Naive thymus-derived CD8-positive, alpha-beta T cell (primary cell): ENCODE measurements at regions not wholly inside any gene's neighbourhood (a gene's known extent, or its start where the extent isn't known, plus 50 kb on each side); places are given as distances from the start of the nearest gene placed in this dataset.
A peak's percentile ranks its signal among the peaks of the same experiment; 100 is the strongest.
"Not testable (repeated sequence)": the region's sequence is repeated elsewhere in the genome, so short reads cannot be mapped to it uniquely, and the experiment has no call there.

Source experiments
- ATAC-seq, 2 donors: fragments of 150-1000 bp; cut with Tn5 transposase in 1 of 2; sonication (Bioruptor Pico), chemical (Tn5 transposase) in 1 of 2; 1 replicate in 1 of 2; 2 replicates in 1 of 2; pipeline ENCODE4 v1.10.0; 2021; ENCODE audit warnings: mild to moderate bottlenecking in 2 of 2, moderate library complexity in 2 of 2
- POLR2A ChIA-PET: fragments of 350-600 bp; sonication (Branson Sonifier 250); formaldehyde crosslinking; loops from one replicate; lab custom pipeline; 2021; ENCODE audit warnings: antibody characterized with exemption; lab: Charles Lee
- DNase-seq, 10 donors: peaks; one replicate each; pipeline versions ENCODE4 v3.0.0 to v3.0.0-alpha.2; 2020 to 2022
- H3K27ac Mint-ChIP-seq, 10 donors: one replicate each; pipeline ENCODE4 v1.8.0; 2020 to 2022; ENCODE audit warnings: mild to moderate bottlenecking in 10 of 10, mixed read lengths in 10 of 10, moderate library complexity in 4 of 10, inconsistent platforms in 1 of 10
- H3K27me3 Mint-ChIP-seq, 5 donors: one replicate each; pipeline ENCODE4 v1.8.0; 2021 to 2022; ENCODE audit warnings: mixed read lengths in 5 of 5
- H3K36me3 Mint-ChIP-seq, 3 donors: one replicate each; pipeline ENCODE4 v1.8.0; 2020 to 2022; ENCODE audit warnings: mixed read lengths in 3 of 3, mild to moderate bottlenecking in 2 of 3, inconsistent platforms in 1 of 3
- H3K4me1 Mint-ChIP-seq, 4 donors: one replicate each; pipeline ENCODE4 v1.8.0; 2021 to 2022; ENCODE audit warnings: mixed read lengths in 4 of 4
- H3K4me3 Mint-ChIP-seq, 10 donors: one replicate each; pipeline ENCODE4 v1.8.0; 2020 to 2022; ENCODE audit warnings: mild to moderate bottlenecking in 10 of 10, mixed read lengths in 10 of 10, moderate library complexity in 6 of 10, inconsistent platforms in 1 of 10
- H3K9me3 Mint-ChIP-seq, 9 donors: one replicate each; pipeline ENCODE4 v1.8.0; 2020 to 2022; ENCODE audit warnings: mixed read lengths in 9 of 9, mild to moderate bottlenecking in 3 of 9, inconsistent platforms in 1 of 9, moderate library complexity in 1 of 9

GRCh38 chr3:139130390-139131140 is 85.9 kb upstream of the PRR23C start:
- ATAC-seq = no peak
- POLR2A ChIA-PET = no interaction called here
- H3K9me3 Mint-ChIP-seq = no peaks in the 10 kb centered on the region
- no peaks in the 10 kb centered on the region for H3K4me1 Mint-ChIP-seq
- H3K4me3 Mint-ChIP-seq = no peak overlapping the region
- no peaks in the 10 kb centered on the region for H3K36me3 Mint-ChIP-seq
- DNase-seq = no peak
- H3K27me3 Mint-ChIP-seq = peaks cover 0 to 21% (median 3%) of the 10 kb centered on the region in 5 donors
- peak overlapping the region in 2 of 10 donors; percentile 7 to 62 for H3K27ac Mint-ChIP-seq

- Mint-ChIP-seq H3K36me3 (no peaks in the 10 kb centered on the region), H3K4me1 (no peaks in the 10 kb centered on the region), H3K27ac (no peak overlapping the region), H3K9me3 (no peaks in the 10 kb centered on the region), H3K27me3 (peaks cover 0 to 21% (median 3%) of the 10 kb centered on the region in 5 donors), H3K4me3 (no peak overlapping the region)
- POLR2A ChIA-PET = no interaction called here
- ATAC-seq (no peak), DNase-seq (no peak)
These were observed 87.3 kb upstream of the PRR23C start for GRCh38 chr3:139131951-139132350.

DNA sequence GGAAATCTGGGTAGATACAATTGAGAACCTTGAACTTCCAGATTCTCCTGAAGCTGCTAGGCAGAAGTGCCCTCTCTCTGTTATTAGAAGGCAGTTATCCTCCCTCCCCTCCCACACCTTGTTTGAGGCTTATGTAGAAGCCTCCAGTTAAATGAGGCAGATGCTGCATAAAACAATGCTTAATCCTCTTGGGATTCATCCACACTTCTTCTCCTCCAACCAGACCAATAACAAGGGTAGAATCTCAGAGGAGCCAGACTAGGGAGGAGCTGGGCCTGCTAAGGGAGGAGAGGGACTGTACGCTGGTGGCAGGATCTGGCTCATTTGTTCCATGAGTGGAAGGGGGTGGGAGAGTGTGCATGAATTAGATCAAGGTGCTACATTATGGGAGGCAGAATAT is 88.3 kb upstream of the PRR23C start:
- POLR2A ChIA-PET = no interaction called here
- no peaks in the 10 kb centered on the region for H3K9me3 Mint-ChIP-seq
- peaks cover 0 to 21% (median 3%) of the 10 kb centered on the region in 5 donors for H3K27me3 Mint-ChIP-seq
- ATAC-seq = no peak
- DNase-seq = no peak
- H3K36me3 Mint-ChIP-seq = no peaks in the 10 kb centered on the region
- H3K4me3 Mint-ChIP-seq = no peak overlapping the region
- no peaks in the 10 kb centered on the region for H3K4me1 Mint-ChIP-seq
- H3K27ac Mint-ChIP-seq = no peak overlapping the region

DNA sequence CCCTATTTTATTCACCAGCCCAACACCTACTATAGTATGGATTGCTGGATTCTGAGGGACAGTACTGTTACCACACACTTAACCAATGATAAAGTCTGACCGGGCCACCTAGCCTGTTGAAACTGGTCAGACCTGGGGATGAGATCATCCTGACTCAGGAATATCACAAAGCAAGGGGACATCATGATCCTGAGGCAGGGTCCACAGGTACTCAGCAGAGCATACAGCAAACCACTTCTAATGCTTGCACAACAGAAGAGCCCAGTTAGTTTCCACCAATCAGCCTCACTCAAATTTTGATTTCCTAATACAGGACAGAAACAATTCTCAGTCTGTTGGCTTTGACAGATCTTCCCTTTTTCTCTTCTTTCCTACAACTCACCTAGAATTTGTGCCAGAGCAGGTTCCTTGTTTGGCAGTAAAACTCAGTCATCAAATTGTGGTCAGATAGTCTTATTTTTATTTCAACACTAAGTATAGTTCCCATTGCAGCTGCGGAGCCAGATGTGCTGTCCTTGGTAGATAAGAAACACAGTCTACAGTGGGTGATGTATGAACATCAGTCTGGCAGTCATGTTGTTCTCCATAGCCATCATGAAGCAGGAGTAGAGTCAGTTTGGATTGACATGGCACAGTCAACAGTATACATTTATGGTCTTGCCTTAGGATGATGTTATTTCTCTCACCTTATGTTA is 90.1 kb upstream of the PRR23C start:
- ATAC-seq = no peak
- POLR2A ChIA-PET = no interaction called here

GRCh38 chr3:139135657-139136056 is 91.0 kb upstream of the PRR23C start:
- ATAC-seq = no peak
- peaks cover 0 to 10% (median 0%) of the 10 kb centered on the region in 5 donors for H3K27me3 Mint-ChIP-seq
- no peak overlapping the region for H3K4me3 Mint-ChIP-seq
- H3K9me3 Mint-ChIP-seq = no peaks in the 10 kb centered on the region
- H3K4me1 Mint-ChIP-seq = no peaks in the 10 kb centered on the region
- H3K27ac Mint-ChIP-seq = no peak overlapping the region
- no peaks in the 10 kb centered on the region for H3K36me3 Mint-ChIP-seq
- POLR2A ChIA-PET = no interaction called here
- no peak for DNase-seq

More for the DNA sequence above, 90.1 kb upstream of the PRR23C start:
- Mint-ChIP-seq H3K36me3 (no peaks in the 10 kb centered on the region), H3K27me3 (peaks cover 0 to 11% (median 0%) of the 10 kb centered on the region in 5 donors), H3K27ac (no peak overlapping the region), H3K9me3 (no peaks in the 10 kb centered on the region), H3K4me1 (no peaks in the 10 kb centered on the region), H3K4me3 (no peak overlapping the region)
- no peak for DNase-seq

DNA sequence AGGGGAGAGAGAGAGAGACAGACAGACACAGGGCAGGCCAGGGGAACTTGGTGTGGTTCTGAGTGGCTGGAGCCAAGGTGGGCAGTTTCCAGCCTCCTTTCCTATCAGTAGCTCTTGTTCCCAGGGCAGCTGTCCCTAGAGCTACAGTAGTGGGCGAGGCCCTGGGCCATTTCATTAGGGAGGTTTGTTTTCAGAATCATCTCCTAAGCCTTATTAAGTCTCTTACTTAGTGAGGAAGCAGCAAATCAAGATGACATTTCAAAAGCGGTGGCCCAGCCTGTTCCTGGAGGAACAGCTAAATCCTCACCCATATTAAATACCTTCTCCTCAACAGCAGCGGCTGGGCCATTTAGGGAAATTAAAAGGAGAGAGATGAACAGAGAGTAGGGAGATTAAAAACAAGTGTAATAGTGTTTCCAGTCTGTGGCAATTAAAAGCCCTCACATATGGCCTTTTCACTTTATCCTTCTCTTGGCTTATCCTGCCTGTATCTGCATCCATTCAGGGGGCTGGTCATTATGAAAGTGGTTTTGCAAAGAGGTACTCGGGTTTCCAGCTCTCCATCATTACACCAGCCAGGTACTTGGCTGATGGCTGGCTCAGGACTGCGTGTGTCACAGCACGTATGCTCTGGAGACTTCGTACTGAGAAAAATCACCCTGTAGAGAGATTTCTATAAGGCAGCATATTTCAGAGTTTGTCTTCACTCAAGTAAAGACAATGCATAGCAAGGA is 91.9 kb upstream of the PRR23C start:
- DNase-seq = no peak
- Mint-ChIP-seq H3K27me3 (peaks cover 0 to 3% (median 0%) of the 10 kb centered on the region in 5 donors), H3K4me3 (no peak overlapping the region), H3K36me3 (no peaks in the 10 kb centered on the region), H3K27ac (no peak overlapping the region), H3K9me3 (peaks cover 0 to 2% (median 0%) of the 10 kb centered on the region in 9 donors), H3K4me1 (no peaks in the 10 kb centered on the region)
- POLR2A ChIA-PET = interaction anchor here (0.6 kb wide), 1 partner anchor 250 kb away, joined by 3 read pairs; no protein-coding TSS in a partner anchor
- no peak for ATAC-seq

- Mint-ChIP-seq H3K27me3 (peaks cover 0 to 1% (median 0%) of the 10 kb centered on the region in 5 donors), H3K9me3 (peaks cover 0 to 2% (median 0%) of the 10 kb centered on the region in 9 donors), H3K27ac (no peak overlapping the region), H3K4me3 (no peak overlapping the region), H3K4me1 (no peaks in the 10 kb centered on the region), H3K36me3 (no peaks in the 10 kb centered on the region)
- DNase-seq (no peak), ATAC-seq (no peak)
- POLR2A ChIA-PET = no interaction called here
These were observed 95.9 kb upstream of the PRR23C start for GRCh38 chr3:139140553-139140952.

DNA sequence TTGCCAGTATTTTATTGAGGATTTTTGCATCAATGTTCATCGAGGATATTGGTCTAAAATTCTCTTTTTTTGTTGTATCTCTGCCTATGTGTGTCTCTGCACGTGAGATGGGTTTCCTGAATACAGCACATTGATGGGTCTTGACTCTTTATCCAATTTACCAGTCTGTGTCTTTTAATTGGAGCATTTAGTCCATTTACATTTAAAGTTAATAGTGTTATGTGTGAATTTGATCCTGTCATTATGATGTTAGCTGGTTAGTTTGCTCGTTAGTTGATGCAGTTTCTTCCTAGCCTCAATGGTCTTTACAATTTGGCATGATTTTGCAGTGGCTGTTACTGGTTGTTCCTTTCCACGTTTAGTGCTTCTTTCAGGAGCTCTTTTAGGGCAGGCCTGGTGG is 101.3 kb upstream of the PRR23C start:
- H3K4me1 Mint-ChIP-seq, ATAC-seq, DNase-seq, H3K36me3 Mint-ChIP-seq, H3K4me3 Mint-ChIP-seq, H3K27ac Mint-ChIP-seq, POLR2A ChIA-PET: not testable (repeated sequence)
- H3K9me3 Mint-ChIP-seq = peaks cover 0 to 12% (median 2%) of the 10 kb centered on the region in 9 donors
- peaks cover 4 to 17% (median 12%) of the 10 kb centered on the region in 5 donors for H3K27me3 Mint-ChIP-seq

DNA sequence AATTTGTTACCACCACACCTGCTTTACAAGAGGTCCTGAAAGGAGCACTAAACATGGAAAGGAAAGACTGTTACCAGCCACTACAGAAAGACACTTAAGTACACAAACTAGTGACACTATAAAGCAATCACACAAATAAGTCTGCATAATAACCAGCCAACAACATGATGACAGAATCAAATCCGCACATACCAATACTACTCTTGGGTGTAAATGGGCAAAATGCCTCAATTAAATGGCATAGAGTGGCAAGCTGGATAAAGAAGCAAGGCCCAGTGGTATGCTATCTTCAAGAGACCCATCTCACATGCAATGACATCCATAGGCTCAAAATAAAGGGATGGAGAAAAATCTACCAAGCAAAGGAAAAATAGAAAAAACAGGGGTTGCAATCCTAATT is 106.8 kb upstream of the PRR23C start:
- Mint-ChIP-seq H3K9me3 (peaks cover 0 to 14% (median 2%) of the 10 kb centered on the region in 9 donors), H3K4me3 (no peak overlapping the region), H3K27me3 (peaks cover 4 to 31% (median 10%) of the 10 kb centered on the region in 5 donors), H3K4me1 (no peaks in the 10 kb centered on the region), H3K36me3 (peaks cover 0 to 9% (median 0%) of the 10 kb centered on the region in 3 donors), H3K27ac (no peak overlapping the region)
- no peak for DNase-seq
- POLR2A ChIA-PET = no interaction called here
- no peak for ATAC-seq

- DNase-seq, H3K27ac Mint-ChIP-seq, H3K4me3 Mint-ChIP-seq, H3K4me1 Mint-ChIP-seq, POLR2A ChIA-PET, ATAC-seq, H3K36me3 Mint-ChIP-seq: not testable (repeated sequence)
- Mint-ChIP-seq H3K27me3 (peaks cover 3 to 31% (median 6%) of the 10 kb centered on the region in 5 donors), H3K9me3 (peaks cover 0 to 10% (median under 1%) of the 10 kb centered on the region in 9 donors)
These were observed 108.7 kb upstream of the PRR23C start for GRCh38 chr3:139153434-139153833.

DNA sequence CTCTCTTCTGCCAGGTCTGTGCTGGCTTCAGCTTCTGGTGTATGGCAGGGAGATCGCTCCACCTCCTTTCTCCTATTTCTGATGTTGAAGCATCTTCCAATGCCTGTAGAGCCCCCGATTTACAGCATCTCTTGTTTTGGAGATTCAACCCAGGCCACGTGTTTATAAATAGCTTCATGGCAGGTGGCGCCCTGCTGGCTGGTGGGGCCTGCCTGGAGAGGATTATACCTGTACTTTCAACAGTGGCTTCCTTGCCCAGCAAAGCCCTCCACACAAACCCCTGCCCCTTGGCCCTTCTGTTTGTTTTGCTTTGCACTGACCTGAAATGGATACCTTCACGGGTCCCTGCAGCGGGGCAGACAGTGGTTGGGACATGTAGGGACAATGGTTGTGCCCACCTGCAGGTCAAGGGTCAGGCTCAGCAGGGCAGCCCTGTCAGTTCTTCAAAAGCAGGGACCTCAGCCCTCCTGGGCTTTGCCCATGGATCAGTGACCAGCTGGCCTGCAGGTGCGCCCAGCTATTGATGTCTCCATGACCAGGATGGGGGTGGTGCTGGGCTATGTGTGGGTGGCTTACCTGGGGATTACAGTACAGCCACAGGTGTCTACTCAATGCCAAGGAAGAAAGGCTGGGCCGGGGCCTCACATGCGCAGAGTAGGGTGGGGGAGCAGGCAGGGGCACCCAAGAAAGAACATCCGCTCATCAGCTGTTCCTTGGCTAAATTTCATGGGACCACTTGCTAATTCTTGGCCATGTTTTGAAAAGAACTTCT is 112.7 kb upstream of the PRR23C start:
- Mint-ChIP-seq H3K4me3 (no peak overlapping the region), H3K4me1 (no peaks in the 10 kb centered on the region), H3K36me3 (no peaks in the 10 kb centered on the region), H3K27me3 (peaks cover 0 to 31% (median 5%) of the 10 kb centered on the region in 5 donors), H3K9me3 (peaks cover 0 to 7% (median 0%) of the 10 kb centered on the region in 9 donors), H3K27ac (no peak overlapping the region)
- no peak for DNase-seq
- POLR2A ChIA-PET = no interaction called here
- no peak for ATAC-seq

DNA sequence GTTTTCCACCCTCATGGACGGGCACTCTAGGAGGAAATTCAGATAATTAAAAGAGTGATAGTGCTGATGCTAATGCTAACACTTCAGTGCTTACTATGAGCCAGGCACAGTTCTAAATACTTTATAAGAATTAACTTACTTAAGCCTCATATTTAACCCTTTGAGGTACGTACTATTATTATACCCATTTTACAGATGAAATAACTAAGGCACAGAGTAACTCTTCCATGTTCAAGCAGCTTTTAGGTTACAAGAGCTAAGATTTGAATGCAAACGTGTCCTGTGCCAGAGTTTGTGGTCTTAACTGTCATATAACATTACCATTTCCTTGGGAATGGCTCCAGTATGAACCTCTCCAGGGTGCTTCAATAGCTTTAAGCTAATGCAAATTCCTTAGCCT is 114.7 kb upstream of the PRR23C start:
- Mint-ChIP-seq H3K36me3 (no peaks in the 10 kb centered on the region), H3K27me3 (peaks cover 0 to 31% (median 5%) of the 10 kb centered on the region in 5 donors), H3K4me3 (no peak overlapping the region), H3K9me3 (peaks cover 0 to 7% (median 0%) of the 10 kb centered on the region in 9 donors), H3K4me1 (no peaks in the 10 kb centered on the region), H3K27ac (no peak overlapping the region)
- ATAC-seq (no peak), DNase-seq (no peak)
- POLR2A ChIA-PET = no interaction called here
